ENCODE measurements at regions not wholly inside any gene's neighbourhood (a gene's known extent, or its start where the extent isn't known, plus 50 kb on each side); places are given as distances from the start of the nearest gene placed in this dataset.

DNA sequence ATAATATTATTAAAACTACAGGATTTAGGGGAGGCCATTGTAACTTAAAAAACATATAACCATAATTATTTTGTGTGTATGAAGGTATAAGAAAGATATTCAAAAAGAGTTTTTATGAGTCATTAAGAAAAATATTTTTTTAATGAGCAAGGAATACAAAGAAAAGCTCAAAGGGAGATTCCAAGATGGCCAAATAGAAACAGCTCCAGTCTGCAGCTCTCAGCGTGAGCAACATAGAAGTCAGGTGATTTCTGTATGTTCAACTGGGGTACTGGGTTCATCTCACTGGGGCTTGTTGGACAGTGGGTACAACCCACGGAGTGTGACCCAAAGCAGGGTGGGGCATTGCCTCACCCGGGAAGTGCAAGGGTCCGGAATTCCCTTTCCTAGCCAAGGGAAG is 336.1 kb downstream of the TBL1XR1 start:
- no peaks in the 10 kb centered on the region for H3K36me3 ChIP-seq (replicated peaks in 1 of 2; ENCODE audit: control insufficient read depth in 1 of 2, insufficient read depth in 2 of 2, low read length in 2 of 2)
- H3K36me3 Mint-ChIP-seq = no peaks in the 10 kb centered on the region
- no peak overlapping the region for H3K4me2 ChIP-seq (replicated peaks; ENCODE audit: extremely low read depth, low read length, poor library complexity, severe bottlenecking)
- TF ChIP-seq, protein P1, sequence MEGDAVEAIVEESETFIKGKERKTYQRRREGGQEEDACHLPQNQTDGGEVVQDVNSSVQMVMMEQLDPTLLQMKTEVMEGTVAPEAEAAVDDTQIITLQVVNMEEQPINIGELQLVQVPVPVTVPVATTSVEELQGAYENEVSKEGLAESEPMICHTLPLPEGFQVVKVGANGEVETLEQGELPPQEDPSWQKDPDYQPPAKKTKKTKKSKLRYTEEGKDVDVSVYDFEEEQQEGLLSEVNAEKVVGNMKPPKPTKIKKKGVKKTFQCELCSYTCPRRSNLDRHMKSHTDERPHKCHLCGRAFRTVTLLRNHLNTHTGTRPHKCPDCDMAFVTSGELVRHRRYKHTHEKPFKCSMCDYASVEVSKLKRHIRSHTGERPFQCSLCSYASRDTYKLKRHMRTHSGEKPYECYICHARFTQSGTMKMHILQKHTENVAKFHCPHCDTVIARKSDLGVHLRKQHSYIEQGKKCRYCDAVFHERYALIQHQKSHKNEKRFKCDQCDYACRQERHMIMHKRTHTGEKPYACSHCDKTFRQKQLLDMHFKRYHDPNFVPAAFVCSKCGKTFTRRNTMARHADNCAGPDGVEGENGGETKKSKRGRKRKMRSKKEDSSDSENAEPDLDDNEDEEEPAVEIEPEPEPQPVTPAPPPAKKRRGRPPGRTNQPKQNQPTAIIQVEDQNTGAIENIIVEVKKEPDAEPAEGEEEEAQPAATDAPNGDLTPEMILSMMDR (IDR thresholded peaks at IDR 0.05) = no peak
- peaks cover 3 to 13% (median 5%) of the 10 kb centered on the region in 7 donors for H3K9me3 Mint-ChIP-seq
- H3K27me3 ChIP-seq (ENCODE audit: control insufficient read depth in 2 of 2, insufficient read depth in 2 of 2, low read length in 2 of 2) = no peaks in the 10 kb centered on the region
- H3K4me1 ChIP-seq (ENCODE audit: control insufficient read depth in 1 of 2, insufficient read depth in 2 of 2, low read length in 2 of 2) = no peaks in the 10 kb centered on the region
- H3K79me2 ChIP-seq (ENCODE audit: insufficient read depth, low read length) = no peaks in the 10 kb centered on the region
- H2AFZ ChIP-seq (ENCODE audit: insufficient read depth, low read depth, low read length, poor library complexity, severe bottlenecking) = no peak overlapping the region
- no peak overlapping the region for H3K4me3 Mint-ChIP-seq
- intact Hi-C loops (cut with micrococcal nuclease) = no loop called here
- no peaks in the 10 kb centered on the region for H3K9me3 ChIP-seq (replicated peaks in 1 of 2; ENCODE audit: control insufficient read depth in 1 of 2, insufficient read depth in 1 of 2, low read length in 2 of 2)
- no peak overlapping the region for H3K9ac ChIP-seq (ENCODE audit: insufficient read depth, low read length, poor library complexity, severe bottlenecking)
- H3K27ac ChIP-seq (ENCODE audit: low read depth in 1 of 2, low read length in 2 of 2) = no peak overlapping the region
- no peak overlapping the region for H3K4me3 ChIP-seq (replicated peaks in 1 of 3; ENCODE audit: low read depth in 2 of 3, low read length in 3 of 3)
- H3K4me1 Mint-ChIP-seq = no peaks in the 10 kb centered on the region
- 94% methylated on average over 4 of the region's 4 CpGs for WGBS (ENCODE audit: insufficient coverage)
- H3K27me3 Mint-ChIP-seq (ENCODE audit: low read depth in 3 of 3) = no peaks in the 10 kb centered on the region
- no peak overlapping the region for H3K27ac Mint-ChIP-seq
- no peak for DNase-seq
- no peaks in the 10 kb centered on the region for H4K20me1 ChIP-seq (ENCODE audit: insufficient read depth, low read length)

DNA sequence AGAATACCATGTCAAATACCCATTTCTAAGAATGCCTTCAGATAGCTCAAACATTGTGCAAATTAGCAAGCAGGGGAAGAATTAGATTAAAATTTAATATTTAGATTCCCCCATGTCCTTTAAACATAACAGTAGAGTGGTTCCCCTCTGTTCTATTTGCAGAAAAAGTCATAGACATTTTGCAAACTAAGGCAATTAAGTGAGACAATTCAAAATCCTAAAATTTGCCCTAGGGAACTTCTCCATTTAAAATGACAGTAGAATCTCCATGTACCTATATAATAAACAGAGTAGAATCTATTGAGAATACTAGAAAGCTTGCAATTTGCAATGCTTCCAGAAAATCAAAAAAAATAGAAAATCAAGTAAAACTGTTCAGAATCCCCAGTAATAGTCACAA is 340.6 kb downstream of the TBL1XR1 start:
- H3K4me3 Mint-ChIP-seq = no peak overlapping the region
- Histone ChIP-seq H3K4me2 (replicated peaks; ENCODE audit: extremely low read depth, low read length, poor library complexity, severe bottlenecking) (no peak overlapping the region), H3K27ac (ENCODE audit: low read depth in 1 of 2, low read length in 2 of 2) (no peak overlapping the region), H3K9me3 (replicated peaks in 1 of 2; ENCODE audit: control insufficient read depth in 1 of 2, insufficient read depth in 1 of 2, low read length in 2 of 2) (no peaks in the 10 kb centered on the region), H3K9ac (ENCODE audit: insufficient read depth, low read length, poor library complexity, severe bottlenecking) (no peak overlapping the region), H3K36me3 (replicated peaks in 1 of 2; ENCODE audit: control insufficient read depth in 1 of 2, insufficient read depth in 2 of 2, low read length in 2 of 2) (no peaks in the 10 kb centered on the region), H3K4me3 (replicated peaks in 1 of 3; ENCODE audit: low read depth in 2 of 3, low read length in 3 of 3) (no peak overlapping the region), H4K20me1 (ENCODE audit: insufficient read depth, low read length) (no peaks in the 10 kb centered on the region), H3K79me2 (ENCODE audit: insufficient read depth, low read length) (no peaks in the 10 kb centered on the region), H3K27me3 (ENCODE audit: control insufficient read depth in 2 of 2, insufficient read depth in 2 of 2, low read length in 2 of 2) (no peaks in the 10 kb centered on the region), H3K4me1 (ENCODE audit: control insufficient read depth in 1 of 2, insufficient read depth in 2 of 2, low read length in 2 of 2) (no peaks in the 10 kb centered on the region), H2AFZ (ENCODE audit: insufficient read depth, low read depth, low read length, poor library complexity, severe bottlenecking) (no peak overlapping the region)
- no peaks in the 10 kb centered on the region for H3K4me1 Mint-ChIP-seq
- H3K9me3 Mint-ChIP-seq = peaks cover 0 to 3% (median 0%) of the 10 kb centered on the region in 7 donors
- no peaks in the 10 kb centered on the region for H3K27me3 Mint-ChIP-seq (ENCODE audit: low read depth in 3 of 3)
- intact Hi-C loops (cut with micrococcal nuclease) = no loop called here
- DNase-seq = no peak
- H3K27ac Mint-ChIP-seq = no peak overlapping the region
- TF ChIP-seq, protein P1 (IDR thresholded peaks at IDR 0.05) = no peak
- H3K36me3 Mint-ChIP-seq = no peaks in the 10 kb centered on the region
